GM10248 (cell line): ENCODE measurements at regions not wholly inside any gene's neighbourhood (a gene's known extent, or its start where the extent isn't known, plus 50 kb on each side); places are given as distances from the start of the nearest gene placed in this dataset.

Source experiments
- CTCF ChIA-PET: fragments of 300-600 bp; sonication (Branson Sonifier 250); formaldehyde crosslinking; extraction: SDS; loops from one replicate; lab custom pipeline; 2021; ENCODE audit warnings: antibody characterized with exemption; lab: Yijun Ruan, JAX
- POLR2A ChIA-PET: fragments of 350-650 bp; sonication (Branson Sonifier 250); formaldehyde crosslinking; extraction: SDS; loops from one replicate; lab custom pipeline; 2020; ENCODE audit warnings: antibody characterized with exemption; lab: Yijun Ruan, JAX
- DNase-seq: peaks from one replicate; pipeline ENCODE4 v3.0.0; 2012; ENCODE audit errors: extremely low spot score
- TF ChIP-seq, protein P1 (sequence below): IDR thresholded peaks from 2 replicates; pipeline ENCODE4 v1.5.1; 2012; ENCODE audit warnings: mild to moderate bottlenecking, low read depth; ENCODE audit errors: extremely low read depth, missing control alignments, control extremely low read depth

GRCh38 chr11:96696731-96697130 is 306.9 kb downstream of the JRKL start:
- ChIA-PET POLR2A (no interaction called here), CTCF (interaction anchor here (1.2 kb wide), 1 partner anchor 10 kb away, joined by 3 read pairs; no protein-coding TSS in a partner anchor)
- DNase-seq = no peak
- TF ChIP-seq, protein P1, sequence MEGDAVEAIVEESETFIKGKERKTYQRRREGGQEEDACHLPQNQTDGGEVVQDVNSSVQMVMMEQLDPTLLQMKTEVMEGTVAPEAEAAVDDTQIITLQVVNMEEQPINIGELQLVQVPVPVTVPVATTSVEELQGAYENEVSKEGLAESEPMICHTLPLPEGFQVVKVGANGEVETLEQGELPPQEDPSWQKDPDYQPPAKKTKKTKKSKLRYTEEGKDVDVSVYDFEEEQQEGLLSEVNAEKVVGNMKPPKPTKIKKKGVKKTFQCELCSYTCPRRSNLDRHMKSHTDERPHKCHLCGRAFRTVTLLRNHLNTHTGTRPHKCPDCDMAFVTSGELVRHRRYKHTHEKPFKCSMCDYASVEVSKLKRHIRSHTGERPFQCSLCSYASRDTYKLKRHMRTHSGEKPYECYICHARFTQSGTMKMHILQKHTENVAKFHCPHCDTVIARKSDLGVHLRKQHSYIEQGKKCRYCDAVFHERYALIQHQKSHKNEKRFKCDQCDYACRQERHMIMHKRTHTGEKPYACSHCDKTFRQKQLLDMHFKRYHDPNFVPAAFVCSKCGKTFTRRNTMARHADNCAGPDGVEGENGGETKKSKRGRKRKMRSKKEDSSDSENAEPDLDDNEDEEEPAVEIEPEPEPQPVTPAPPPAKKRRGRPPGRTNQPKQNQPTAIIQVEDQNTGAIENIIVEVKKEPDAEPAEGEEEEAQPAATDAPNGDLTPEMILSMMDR = no peak

DNA sequence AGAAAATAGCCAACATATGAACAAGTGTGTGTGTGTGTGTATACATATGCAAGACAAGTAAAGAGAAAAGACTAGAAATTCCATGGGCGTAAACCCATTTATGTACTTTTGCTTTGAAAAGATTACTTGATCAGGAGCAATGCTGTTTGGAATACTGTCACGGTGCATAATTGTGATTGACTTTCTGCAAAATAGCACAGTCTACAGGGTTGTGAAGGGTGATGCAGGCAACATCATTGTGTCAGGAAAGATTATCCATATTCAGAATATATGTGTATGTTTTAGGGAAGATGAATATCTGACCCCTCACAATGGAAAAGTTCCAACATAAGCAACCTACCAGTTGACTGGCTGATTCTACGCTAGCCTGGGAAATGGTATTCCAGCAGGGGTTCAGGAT is 307.7 kb downstream of the JRKL start:
- TF ChIP-seq, protein P1 = no peak
- ChIA-PET POLR2A (no interaction called here), CTCF (interaction anchor here (1.2 kb wide), 1 partner anchor 11 kb away, joined by 3 read pairs; no protein-coding TSS in a partner anchor)
- no peak for DNase-seq

DNA sequence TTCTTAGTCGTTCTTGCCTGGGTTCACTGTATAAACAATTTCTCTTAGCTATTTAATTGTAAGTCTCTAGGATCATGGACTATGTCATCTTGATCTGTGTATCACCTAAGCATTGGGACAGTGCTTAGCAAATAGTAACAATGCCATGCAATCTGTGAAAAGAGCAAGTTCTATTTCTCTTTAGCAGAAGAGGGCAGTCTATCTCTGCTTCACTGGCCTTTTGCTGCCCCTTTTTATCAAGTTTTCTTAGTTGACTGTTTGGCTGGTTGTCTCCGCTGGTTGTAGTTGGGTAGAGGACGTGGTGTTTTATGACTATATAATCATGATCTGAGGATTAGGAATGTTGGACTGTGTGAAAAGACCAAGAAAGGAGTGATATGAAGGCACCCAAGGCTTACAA is 315.0 kb downstream of the JRKL start:
- TF ChIP-seq, protein P1 = no peak
- CTCF ChIA-PET = interaction anchor here (1.1 kb wide), 1 partner anchor 11 kb away, joined by 3 read pairs; no protein-coding TSS in a partner anchor
- POLR2A ChIA-PET = no interaction called here
- no peak for DNase-seq

GRCh38 chr11:96706761-96707160 is 316.9 kb downstream of the JRKL start:
- ChIA-PET CTCF (no interaction called here), POLR2A (no interaction called here)
- DNase-seq = no peak
- TF ChIP-seq, protein P1 = no peak

DNA sequence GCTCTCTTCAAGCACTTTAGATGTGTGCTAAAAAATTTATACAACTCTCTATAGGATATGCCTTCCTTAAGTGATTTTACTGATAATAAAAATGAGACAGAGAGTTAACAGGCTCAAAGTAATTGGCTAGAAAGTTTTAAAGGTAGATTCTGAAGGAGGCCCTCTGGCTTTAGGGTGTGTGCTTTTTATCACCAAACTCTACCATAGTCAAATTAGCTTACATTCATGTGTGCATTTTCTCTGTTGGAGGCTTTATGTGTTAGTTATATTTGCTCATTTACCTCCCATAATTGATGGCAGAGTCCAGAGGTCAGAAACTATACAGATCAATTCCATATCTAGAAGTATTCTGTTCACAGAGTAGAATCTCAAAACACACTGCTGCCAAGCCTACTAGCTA is 317.5 kb downstream of the JRKL start:
- ChIA-PET POLR2A (no interaction called here), CTCF (interaction anchor here (1.4 kb wide), 1 partner anchor 58 kb away, joined by 3 read pairs; no protein-coding TSS in a partner anchor)
- TF ChIP-seq, protein P1 = no peak
- no peak for DNase-seq

- no peak for DNase-seq
- TF ChIP-seq, protein P1 = no peak
- POLR2A ChIA-PET = no interaction called here
- CTCF ChIA-PET = interaction anchor here (1.4 to 2.3 kb wide), 2 partner anchors 22 to 59 kb away, joined by 3 to 7 read pairs; no protein-coding TSS in a partner anchor
Observed at GRCh38 chr11:96708219-96708878, 318.5 kb downstream of the JRKL start.

GRCh38 chr11:96713301-96713700 is 323.5 kb downstream of the JRKL start:
- ChIA-PET POLR2A (no interaction called here), CTCF (no interaction called here)
- no peak for DNase-seq
- TF ChIP-seq, protein P1 = no peak
